GM19324 (cell line): ENCODE measurements at regions not wholly inside any gene's neighbourhood (a gene's known extent, or its start where the extent isn't known, plus 50 kb on each side); places are given as distances from the start of the nearest gene placed in this dataset.
A peak's percentile ranks its signal among the peaks of the same experiment; 100 is the strongest.

Source experiments
- ATAC-seq: cut with Tn5 transposase; IDR thresholded peaks from one replicate; pipeline ENCODE4 v1.9.1; 2021; ENCODE audit warnings: mild to moderate bottlenecking, moderate library complexity; ENCODE audit not compliant: unreplicated experiment, low FRiP score

- ATAC-seq = no peak
These were observed 97.1 kb upstream of the GNAO1 start for GRCh38 chr16:56094231-56094630.

GRCh38 chr16:56093055-56093454, 98.2 kb upstream of the GNAO1 start:
- ATAC-seq = no peak

GRCh38 chr16:56090076-56090475, 101.2 kb upstream of the GNAO1 start:
- no peak for ATAC-seq

- ATAC-seq = no peak
These were observed 103.7 kb upstream of the GNAO1 start for GRCh38 chr16:56087626-56088025.

- ATAC-seq = no peak
These were observed 109.9 kb upstream of the GNAO1 start for GRCh38 chr16:56081371-56081770.

- ATAC-seq = no peak
These were observed 115.4 kb upstream of the GNAO1 start for GRCh38 chr16:56075732-56076388.

- no peak for ATAC-seq
These were observed 117.8 kb upstream of the GNAO1 start for GRCh38 chr16:56073508-56073907.

GRCh38 chr16:56072096-56072495, 119.2 kb upstream of the GNAO1 start:
- no peak for ATAC-seq

GRCh38 chr16:56068816-56069215, 122.5 kb upstream of the GNAO1 start:
- ATAC-seq = no peak

- no peak for ATAC-seq
These were observed 123.0 kb upstream of the GNAO1 start for GRCh38 chr16:56068314-56068713.

- no peak for ATAC-seq
These were observed 123.9 kb upstream of the GNAO1 start for GRCh38 chr16:56067406-56067805.

- no peak for ATAC-seq
These were observed 124.7 kb upstream of the GNAO1 start for GRCh38 chr16:56066617-56067016.

- no peak for ATAC-seq
These were observed 128.2 kb upstream of the GNAO1 start for GRCh38 chr16:56063111-56063510.

- ATAC-seq = no peak
These were observed 134.1 kb upstream of the GNAO1 start for GRCh38 chr16:56057151-56057550.

GRCh38 chr16:56050916-56051315, 140.4 kb upstream of the GNAO1 start:
- ATAC-seq = no peak

GRCh38 chr16:56048425-56049105, 142.7 kb upstream of the GNAO1 start:
- peak; percentile 68 for ATAC-seq

- no peak for ATAC-seq
These were observed 143.7 kb upstream of the GNAO1 start for GRCh38 chr16:56047307-56048234.

- no peak for ATAC-seq
These were observed 148.9 kb upstream of the GNAO1 start for GRCh38 chr16:56042416-56042815.

- ATAC-seq = no peak
These were observed 149.6 kb upstream of the GNAO1 start for GRCh38 chr16:56041556-56042140.

- no peak for ATAC-seq
These were observed 152.7 kb upstream of the GNAO1 start for GRCh38 chr16:56038564-56039098.

GRCh38 chr16:56032072-56032471, 156.9 kb upstream of the CES5A start:
- no peak for ATAC-seq
